SU-DHL-6 (cell line): ENCODE measurements at regions not wholly inside any gene's neighbourhood (a gene's known extent, or its start where the extent isn't known, plus 50 kb on each side); places are given as distances from the start of the nearest gene placed in this dataset.

Experiments
- EZH2phosphoT487 ChIP-seq: fragments of 200-600 bp; sonication (generic), shearing (Covaris generic); conservative IDR thresholded peaks from 2 replicates; pipeline ENCODE4 v1.6.1; 2018; ENCODE audit warnings: mild to moderate bottlenecking, antibody characterized with exemption, low read length, moderate library complexity, mixed read lengths
- TF ChIP-seq, protein P1 (sequence below): fragments of 200-600 bp; sonication (generic); IDR thresholded peaks from one replicate; pipeline ENCODE4 v1.5.1; 2017; ENCODE audit warnings: antibody characterized with exemption, mild to moderate bottlenecking, low read length, moderate library complexity; ENCODE audit not compliant: insufficient read depth, poor library complexity, severe bottlenecking

DNA sequence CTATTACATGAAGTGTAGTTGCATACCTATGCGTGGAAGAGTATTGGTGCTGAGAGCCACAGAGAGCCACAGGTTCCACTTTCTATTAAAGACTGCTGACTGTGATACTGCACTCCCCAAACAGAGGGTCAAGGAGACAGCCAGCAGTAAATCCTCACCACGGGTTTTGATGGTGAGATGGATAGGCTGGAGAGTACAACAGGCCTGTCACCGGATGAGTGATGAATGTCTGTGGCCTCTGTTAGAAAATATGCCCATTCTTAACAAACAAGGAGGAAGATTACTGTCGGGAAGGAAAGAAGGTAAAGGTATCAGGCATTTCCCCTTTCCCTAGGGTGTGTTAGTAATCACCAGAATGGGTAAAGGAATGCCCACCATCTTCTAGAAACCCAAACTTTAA, 286.5 kb downstream of the ALDH8A1 start:
- TF ChIP-seq, protein P1, sequence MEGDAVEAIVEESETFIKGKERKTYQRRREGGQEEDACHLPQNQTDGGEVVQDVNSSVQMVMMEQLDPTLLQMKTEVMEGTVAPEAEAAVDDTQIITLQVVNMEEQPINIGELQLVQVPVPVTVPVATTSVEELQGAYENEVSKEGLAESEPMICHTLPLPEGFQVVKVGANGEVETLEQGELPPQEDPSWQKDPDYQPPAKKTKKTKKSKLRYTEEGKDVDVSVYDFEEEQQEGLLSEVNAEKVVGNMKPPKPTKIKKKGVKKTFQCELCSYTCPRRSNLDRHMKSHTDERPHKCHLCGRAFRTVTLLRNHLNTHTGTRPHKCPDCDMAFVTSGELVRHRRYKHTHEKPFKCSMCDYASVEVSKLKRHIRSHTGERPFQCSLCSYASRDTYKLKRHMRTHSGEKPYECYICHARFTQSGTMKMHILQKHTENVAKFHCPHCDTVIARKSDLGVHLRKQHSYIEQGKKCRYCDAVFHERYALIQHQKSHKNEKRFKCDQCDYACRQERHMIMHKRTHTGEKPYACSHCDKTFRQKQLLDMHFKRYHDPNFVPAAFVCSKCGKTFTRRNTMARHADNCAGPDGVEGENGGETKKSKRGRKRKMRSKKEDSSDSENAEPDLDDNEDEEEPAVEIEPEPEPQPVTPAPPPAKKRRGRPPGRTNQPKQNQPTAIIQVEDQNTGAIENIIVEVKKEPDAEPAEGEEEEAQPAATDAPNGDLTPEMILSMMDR = no peak
- no peak for TF ChIP-seq EZH2phosphoT487
